ENCODE measurements at regions not wholly inside any gene's neighbourhood (a gene's known extent, or its start where the extent isn't known, plus 50 kb on each side); places are given as distances from the start of the nearest gene placed in this dataset.

GRCh38 chr7:42627101-42627500 lies 284.8 kb downstream of the C7orf25 start:
- Histone ChIP-seq H3K27me3 (replicated peaks in 1 of 4; ENCODE audit: control insufficient read depth in 3 of 4, extremely low read depth in 1 of 4, insufficient read depth in 3 of 4, low read length in 3 of 4) (no peaks in the 10 kb centered on the region), H2BK5ac (ENCODE audit: low read depth, low read length) (no peak overlapping the region), H2BK15ac (ENCODE audit: low read length) (no peak overlapping the region), H3K79me1 (ENCODE audit: low read depth, low read length) (no peaks in the 10 kb centered on the region), H3K27ac (ENCODE audit: low read depth, low read length) (no peak overlapping the region), H3K14ac (ENCODE audit: insufficient read length) (no peak overlapping the region), H2BK120ac (replicated peaks; ENCODE audit: low read depth, low read length) (no peak overlapping the region), H3K4me2 (ENCODE audit: insufficient read depth in 1 of 2, low read depth in 2 of 2, low read length in 2 of 2) (no peak overlapping the region), H2AFZ (ENCODE audit: low read length) (0 out of 2 replicates have a peak overlapping the region, but pooled peaks have one; percentile 24), H3K18ac (ENCODE audit: extremely low read depth, low read length) (no peak overlapping the region), H4K20me1 (replicated peaks in 1 of 2; ENCODE audit: control insufficient read depth in 1 of 2, insufficient read depth in 2 of 2, low read length in 2 of 2) (no peaks in the 10 kb centered on the region), H2BK12ac (ENCODE audit: low read depth, low read length) (no peak overlapping the region), H3K23me2 (ENCODE audit: low read depth, low read length) (no peaks in the 10 kb centered on the region), H3K4ac (replicated peaks; ENCODE audit: insufficient read length, low read depth, low read length) (no peak overlapping the region), H3K36me3 (ENCODE audit: control insufficient read depth in 2 of 4, insufficient read depth in 4 of 4, low read length in 3 of 4) (no peaks in the 10 kb centered on the region), H3K4me1 (replicated peaks in 1 of 4; ENCODE audit: control insufficient read depth in 3 of 4, insufficient read depth in 4 of 4, low read length in 3 of 4) (no peaks in the 10 kb centered on the region), H4K5ac (ENCODE audit: insufficient read length, low read depth, low read length) (no peak overlapping the region), H3K56ac (replicated peaks; ENCODE audit: insufficient read length, low read depth, low read length) (no peak overlapping the region), H4K8ac (ENCODE audit: extremely low read depth, insufficient read depth, low read length) (no peak overlapping the region), H3K4me3 (ENCODE audit: extremely low read depth in 1 of 4, insufficient read depth in 2 of 4, low read depth in 3 of 4, low read length in 4 of 4) (no peak overlapping the region), H2AK5ac (ENCODE audit: low read depth, low read length) (no peak overlapping the region), H3K9me3 (ENCODE audit: insufficient read depth in 2 of 2, low read depth in 1 of 2, low read length in 1 of 2) (no peaks in the 10 kb centered on the region), H3K79me2 (ENCODE audit: control insufficient read depth in 1 of 2, insufficient read depth in 2 of 2, low read length in 2 of 2) (no peaks in the 10 kb centered on the region), H3K9ac (replicated peaks in 1 of 4; ENCODE audit: extremely low read depth in 1 of 4, low read depth in 3 of 4, low read length in 3 of 4) (no peak overlapping the region), H4K91ac (replicated peaks; ENCODE audit: insufficient read length, low read length) (no peak overlapping the region), H3K23ac (ENCODE audit: insufficient read length) (no peak overlapping the region), H2BK20ac (ENCODE audit: low read length) (no peak overlapping the region)
- WGBS, 2 experiments (ENCODE audit: extremely low coverage in 1 of 2, insufficient coverage in 1 of 2, insufficient read length in 1 of 2, insufficient replicate concordance in 2 of 2, low coverage in 1 of 2, low lambda C conversion rate in 2 of 2, missing lambda C conversion rate in 1 of 2), result 86% methylated on average over 2 of the region's 2 CpGs; no CpG with 5 or more reads in 1 of the 2 experiments
- FAIRE-seq, result no peak
- no peak for DNase-seq (ENCODE audit: low read depth in 1 of 2, low spot score in 2 of 2)
- POLR2A ChIA-PET (ENCODE audit: partially characterized antibody), result no interaction called here
- CTCF ChIA-PET (ENCODE audit: partially characterized antibody), result no interaction called here
- no peak for TF ChIP-seq CHD7 (IDR thresholded peaks at IDR 0.05; ENCODE audit: insufficient replicate concordance, low read length)

All from H1 (cell line).